ENCODE measurements at regions not wholly inside any gene's neighbourhood (a gene's known extent, or its start where the extent isn't known, plus 50 kb on each side); places are given as distances from the start of the nearest gene placed in this dataset.

DNA sequence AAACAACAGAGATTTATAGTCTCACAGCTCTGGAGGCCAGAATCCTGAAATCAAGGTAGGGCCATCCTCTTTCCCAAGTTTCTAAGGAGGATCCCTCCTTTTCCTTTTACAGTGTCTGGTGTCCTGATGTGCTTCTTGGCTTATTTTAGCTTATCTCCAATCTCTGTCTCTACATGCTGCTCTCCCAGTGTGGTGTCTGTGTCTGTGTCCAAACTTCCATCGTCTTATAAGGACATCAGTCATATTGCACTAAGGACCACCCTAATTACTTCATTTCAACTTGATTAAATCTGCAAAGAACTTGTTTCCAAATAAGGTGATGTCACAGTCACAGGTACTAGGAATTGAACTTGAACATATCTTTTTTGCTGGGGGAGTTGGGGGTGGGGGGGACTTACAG, 529.6 kb downstream of the DHX35 start:
- Histone ChIP-seq H3K27ac (ENCODE audit: low read depth in 1 of 2, low read length in 2 of 2) (no peak overlapping the region), H3K4me1 (ENCODE audit: insufficient read depth, low read length) (no peaks in the 10 kb centered on the region), H3K4me3 (ENCODE audit: low read length) (no peak overlapping the region), H3K9me3 (ENCODE audit: control insufficient read depth in 1 of 2, insufficient read depth in 1 of 2, low read length in 2 of 2) (no peaks in the 10 kb centered on the region), H3K36me3 (ENCODE audit: insufficient read depth, low read length) (no peaks in the 10 kb centered on the region), H3K27me3 (ENCODE audit: control insufficient read depth in 1 of 2, insufficient read depth in 2 of 2, low read length in 2 of 2) (no peaks in the 10 kb centered on the region)
- Mint-ChIP-seq H3K27ac (no peak overlapping the region), H3K9me3 (peaks cover 5% of the 10 kb centered on the region), H3K27me3 (peaks cover 5% of the 10 kb centered on the region), H3K4me3 (no peak overlapping the region), H3K36me3 (ENCODE audit: low read depth) (no peaks in the 10 kb centered on the region), H3K4me1 (ENCODE audit: low read depth) (no peaks in the 10 kb centered on the region)
- ATAC-seq (ENCODE audit: poor library complexity) (no peak), DNase-seq (no peak)
- TF ChIP-seq, protein P1, sequence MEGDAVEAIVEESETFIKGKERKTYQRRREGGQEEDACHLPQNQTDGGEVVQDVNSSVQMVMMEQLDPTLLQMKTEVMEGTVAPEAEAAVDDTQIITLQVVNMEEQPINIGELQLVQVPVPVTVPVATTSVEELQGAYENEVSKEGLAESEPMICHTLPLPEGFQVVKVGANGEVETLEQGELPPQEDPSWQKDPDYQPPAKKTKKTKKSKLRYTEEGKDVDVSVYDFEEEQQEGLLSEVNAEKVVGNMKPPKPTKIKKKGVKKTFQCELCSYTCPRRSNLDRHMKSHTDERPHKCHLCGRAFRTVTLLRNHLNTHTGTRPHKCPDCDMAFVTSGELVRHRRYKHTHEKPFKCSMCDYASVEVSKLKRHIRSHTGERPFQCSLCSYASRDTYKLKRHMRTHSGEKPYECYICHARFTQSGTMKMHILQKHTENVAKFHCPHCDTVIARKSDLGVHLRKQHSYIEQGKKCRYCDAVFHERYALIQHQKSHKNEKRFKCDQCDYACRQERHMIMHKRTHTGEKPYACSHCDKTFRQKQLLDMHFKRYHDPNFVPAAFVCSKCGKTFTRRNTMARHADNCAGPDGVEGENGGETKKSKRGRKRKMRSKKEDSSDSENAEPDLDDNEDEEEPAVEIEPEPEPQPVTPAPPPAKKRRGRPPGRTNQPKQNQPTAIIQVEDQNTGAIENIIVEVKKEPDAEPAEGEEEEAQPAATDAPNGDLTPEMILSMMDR (IDR thresholded peaks at IDR 0.05), result no peak
- POLR2A ChIA-PET, result no interaction called here
- intact Hi-C loops (cut with DNase I, micrococcal nuclease), result no loop called here
- CTCF ChIA-PET, result no interaction called here

DNA sequence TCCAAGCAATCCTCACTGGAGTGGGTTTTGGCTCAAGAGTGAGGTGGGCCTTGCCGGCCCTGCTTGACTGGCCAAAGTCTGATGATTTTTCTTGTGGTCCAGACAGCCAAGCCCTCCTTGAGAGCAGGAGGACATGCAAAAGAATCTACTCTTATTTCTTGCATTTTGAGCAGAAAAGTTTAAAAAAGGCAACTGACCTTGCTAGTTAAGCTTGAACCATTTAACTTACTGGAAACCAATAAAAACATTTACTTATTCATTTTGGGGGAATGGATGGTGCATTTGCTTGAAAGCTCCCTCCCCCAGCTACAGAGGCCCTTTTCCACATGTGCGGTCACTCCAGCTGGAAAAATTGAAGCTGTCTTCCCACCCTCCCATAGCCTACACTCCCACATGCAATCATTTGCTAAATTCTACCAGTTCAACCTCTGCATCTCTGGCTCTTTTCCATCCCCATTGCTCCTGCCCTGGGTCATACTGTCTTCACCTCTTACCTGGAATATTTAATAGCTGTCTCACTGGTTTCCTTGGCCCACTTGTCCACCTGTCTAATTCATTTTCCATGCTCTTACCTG, 527.9 kb downstream of the DHX35 start:
- TF ChIP-seq, protein P1 (IDR thresholded peaks at IDR 0.05), result no peak
- CTCF ChIA-PET, result no interaction called here

DNA sequence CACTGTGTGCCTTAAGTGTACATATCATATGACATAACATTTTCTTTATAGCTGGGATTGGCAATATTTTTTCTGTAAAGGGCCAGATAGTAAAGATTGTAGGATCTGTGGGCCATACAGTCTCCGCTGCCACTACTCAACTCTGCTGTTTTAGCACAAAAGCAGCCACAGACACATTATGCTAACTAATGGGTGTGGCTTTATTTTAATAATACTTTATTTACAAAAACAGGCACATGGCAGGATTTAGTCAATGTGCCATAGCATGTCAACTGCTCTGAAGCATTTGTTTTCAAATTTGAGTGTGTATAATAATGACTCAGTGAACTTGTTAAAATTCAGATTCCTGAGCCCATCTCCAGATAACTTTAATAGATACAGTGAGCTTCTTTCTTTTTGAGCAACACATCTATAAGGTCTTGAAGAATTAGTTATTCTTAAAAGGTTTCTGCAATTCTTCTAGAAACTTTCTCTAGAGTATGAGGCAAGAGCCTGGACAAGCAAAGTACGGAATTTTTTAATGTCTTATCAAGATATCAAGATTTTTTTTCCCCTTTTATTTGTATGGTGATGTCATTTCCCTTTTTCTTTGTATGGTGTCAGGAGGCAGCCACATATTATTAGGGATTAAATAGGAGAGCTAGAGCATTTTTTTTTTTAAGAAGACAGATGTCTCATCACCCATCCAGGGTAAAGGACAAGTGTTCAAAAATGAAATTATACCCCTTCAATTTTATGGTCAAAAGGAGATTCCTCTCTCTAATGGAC, 518.3 kb downstream of the DHX35 start:
- Mint-ChIP-seq H3K27me3 (peaks cover 6% of the 10 kb centered on the region), H3K4me3 (no peak overlapping the region), H3K36me3 (ENCODE audit: low read depth) (no peaks in the 10 kb centered on the region), H3K4me1 (ENCODE audit: low read depth) (no peaks in the 10 kb centered on the region), H3K9me3 (peaks cover under 1% of the 10 kb centered on the region), H3K27ac (no peak overlapping the region)
- H3K36me3 ChIP-seq (ENCODE audit: insufficient read depth, low read length), result no peaks in the 10 kb centered on the region
- TF ChIP-seq, protein P1 (IDR thresholded peaks at IDR 0.05), result no peak
- DNase-seq (no peak), ATAC-seq (ENCODE audit: poor library complexity) (no peak)
- intact Hi-C loops (cut with DNase I, micrococcal nuclease), result no loop called here
- ChIA-PET POLR2A (no interaction called here), CTCF (no interaction called here)
- H3K4me3 ChIP-seq (ENCODE audit: low read length), result no peak overlapping the region
- no peaks in the 10 kb centered on the region for H3K4me1 ChIP-seq (ENCODE audit: insufficient read depth, low read length)
- H3K9me3 ChIP-seq (ENCODE audit: control insufficient read depth in 1 of 2, insufficient read depth in 1 of 2, low read length in 2 of 2), result no peaks in the 10 kb centered on the region
- no peak overlapping the region for H3K27ac ChIP-seq (ENCODE audit: low read depth in 1 of 2, low read length in 2 of 2)
- peaks cover 0 to 2% of the 10 kb centered on the region in 2 experiments for H3K27me3 ChIP-seq (ENCODE audit: control insufficient read depth in 1 of 2, insufficient read depth in 2 of 2, low read length in 2 of 2)

More for the DNA sequence above, 527.9 kb downstream of the DHX35 start:
- Mint-ChIP-seq H3K36me3 (ENCODE audit: low read depth) (no peaks in the 10 kb centered on the region), H3K4me3 (no peak overlapping the region), H3K27me3 (peaks cover 5% of the 10 kb centered on the region), H3K27ac (no peak overlapping the region), H3K4me1 (ENCODE audit: low read depth) (no peaks in the 10 kb centered on the region), H3K9me3 (peaks cover 2% of the 10 kb centered on the region)
- POLR2A ChIA-PET, result no interaction called here
- Histone ChIP-seq H3K36me3 (ENCODE audit: insufficient read depth, low read length) (no peaks in the 10 kb centered on the region), H3K27me3 (ENCODE audit: control insufficient read depth in 1 of 2, insufficient read depth in 2 of 2, low read length in 2 of 2) (no peaks in the 10 kb centered on the region), H3K27ac (ENCODE audit: low read depth in 1 of 2, low read length in 2 of 2) (no peak overlapping the region), H3K4me1 (ENCODE audit: insufficient read depth, low read length) (no peaks in the 10 kb centered on the region), H3K4me3 (ENCODE audit: low read length) (no peak overlapping the region), H3K9me3 (ENCODE audit: control insufficient read depth in 1 of 2, insufficient read depth in 1 of 2, low read length in 2 of 2) (no peaks in the 10 kb centered on the region)
- ATAC-seq (ENCODE audit: poor library complexity) (no peak), DNase-seq (no peak)
- intact Hi-C loops (cut with DNase I, micrococcal nuclease), result no loop called here
